ENCODE measurements at regions not wholly inside any gene's neighbourhood (a gene's known extent, or its start where the extent isn't known, plus 50 kb on each side); places are given as distances from the start of the nearest gene placed in this dataset.

- 0% methylated on average over 1 of the region's 1 CpG for WGBS (ENCODE audit: low lambda C conversion rate)
- H3K4me3 ChIP-seq (replicated peaks in 1 of 3; ENCODE audit: insufficient read depth in 1 of 3, low read depth in 2 of 3, low read length in 3 of 3), result no peak overlapping the region
- POLR2A ChIA-PET, result no interaction called here
- H3K36me3 ChIP-seq (replicated peaks in 1 of 2; ENCODE audit: control insufficient read depth in 1 of 2, insufficient read depth in 2 of 2, low read length in 2 of 2), result no peaks in the 10 kb centered on the region
- H2AFZ ChIP-seq (ENCODE audit: low read length), result no peak overlapping the region
- H3K79me2 ChIP-seq (ENCODE audit: insufficient read depth, low read length), result no peaks in the 10 kb centered on the region
- in situ Hi-C loops (cut with HindIII; ENCODE audit: extremely low pct_ligation_motif_present, low pct_unique_long_range_greater_than_20kb), result no loop called here
- ATAC-seq (no peak), DNase-seq (ENCODE audit: low spot score) (no peak), FAIRE-seq (no peak)
- CTCF ChIA-PET (ENCODE audit: low intra/inter-chr PET ratio, low total read pairs), result no interaction called here
- H3K4me1 ChIP-seq (ENCODE audit: insufficient read depth, low read length), result no peaks in the 10 kb centered on the region
- BruUV-seq (replicated peaks), result no TSS peak
- no peaks in the 10 kb centered on the region for H4K20me1 ChIP-seq (ENCODE audit: insufficient read depth, low read length)
- TF ChIP-seq, protein P1, sequence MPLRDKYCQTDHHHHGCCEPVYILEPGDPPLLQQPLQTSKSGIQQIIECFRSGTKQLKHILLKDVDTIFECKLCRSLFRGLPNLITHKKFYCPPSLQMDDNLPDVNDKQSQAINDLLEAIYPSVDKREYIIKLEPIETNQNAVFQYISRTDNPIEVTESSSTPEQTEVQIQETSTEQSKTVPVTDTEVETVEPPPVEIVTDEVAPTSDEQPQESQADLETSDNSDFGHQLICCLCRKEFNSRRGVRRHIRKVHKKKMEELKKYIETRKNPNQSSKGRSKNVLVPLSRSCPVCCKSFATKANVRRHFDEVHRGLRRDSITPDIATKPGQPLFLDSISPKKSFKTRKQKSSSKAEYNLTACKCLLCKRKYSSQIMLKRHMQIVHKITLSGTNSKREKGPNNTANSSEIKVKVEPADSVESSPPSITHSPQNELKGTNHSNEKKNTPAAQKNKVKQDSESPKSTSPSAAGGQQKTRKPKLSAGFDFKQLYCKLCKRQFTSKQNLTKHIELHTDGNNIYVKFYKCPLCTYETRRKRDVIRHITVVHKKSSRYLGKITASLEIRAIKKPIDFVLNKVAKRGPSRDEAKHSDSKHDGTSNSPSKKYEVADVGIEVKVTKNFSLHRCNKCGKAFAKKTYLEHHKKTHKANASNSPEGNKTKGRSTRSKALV (CRISPR knock-in tag; IDR thresholded peaks at IDR 0.05), result no peak
- no peak for TF ChIP-seq RARA (CRISPR knock-in tag; IDR thresholded peaks at IDR 0.05)
- no peak for TF ChIP-seq DR1 (CRISPR knock-in tag; IDR thresholded peaks at IDR 0.05)
- no peak for TF ChIP-seq FOSL2 (CRISPR knock-in tag; IDR thresholded peaks at IDR 0.05)
- TF ChIP-seq, protein P2, sequence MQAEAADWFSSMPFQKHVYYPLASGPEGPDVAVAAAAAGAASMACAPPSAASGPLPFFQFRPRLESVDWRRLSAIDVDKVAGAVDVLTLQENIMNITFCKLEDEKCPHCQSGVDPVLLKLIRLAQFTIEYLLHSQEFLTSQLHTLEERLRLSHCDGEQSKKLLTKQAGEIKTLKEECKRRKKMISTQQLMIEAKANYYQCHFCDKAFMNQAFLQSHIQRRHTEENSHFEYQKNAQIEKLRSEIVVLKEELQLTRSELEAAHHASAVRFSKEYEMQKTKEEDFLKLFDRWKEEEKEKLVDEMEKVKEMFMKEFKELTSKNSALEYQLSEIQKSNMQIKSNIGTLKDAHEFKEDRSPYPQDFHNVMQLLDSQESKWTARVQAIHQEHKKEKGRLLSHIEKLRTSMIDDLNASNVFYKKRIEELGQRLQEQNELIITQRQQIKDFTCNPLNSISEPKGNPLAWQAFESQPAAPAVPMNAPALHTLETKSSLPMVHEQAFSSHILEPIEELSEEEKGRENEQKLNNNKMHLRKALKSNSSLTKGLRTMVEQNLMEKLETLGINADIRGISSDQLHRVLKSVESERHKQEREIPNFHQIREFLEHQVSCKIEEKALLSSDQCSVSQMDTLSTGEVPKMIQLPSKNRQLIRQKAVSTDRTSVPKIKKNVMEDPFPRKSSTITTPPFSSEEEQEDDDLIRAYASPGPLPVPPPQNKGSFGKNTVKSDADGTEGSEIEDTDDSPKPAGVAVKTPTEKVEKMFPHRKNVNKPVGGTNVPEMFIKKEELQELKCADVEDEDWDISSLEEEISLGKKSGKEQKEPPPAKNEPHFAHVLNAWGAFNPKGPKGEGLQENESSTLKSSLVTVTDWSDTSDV (CRISPR knock-in tag; IDR thresholded peaks at IDR 0.05), result no peak
- TF ChIP-seq, protein P3, sequence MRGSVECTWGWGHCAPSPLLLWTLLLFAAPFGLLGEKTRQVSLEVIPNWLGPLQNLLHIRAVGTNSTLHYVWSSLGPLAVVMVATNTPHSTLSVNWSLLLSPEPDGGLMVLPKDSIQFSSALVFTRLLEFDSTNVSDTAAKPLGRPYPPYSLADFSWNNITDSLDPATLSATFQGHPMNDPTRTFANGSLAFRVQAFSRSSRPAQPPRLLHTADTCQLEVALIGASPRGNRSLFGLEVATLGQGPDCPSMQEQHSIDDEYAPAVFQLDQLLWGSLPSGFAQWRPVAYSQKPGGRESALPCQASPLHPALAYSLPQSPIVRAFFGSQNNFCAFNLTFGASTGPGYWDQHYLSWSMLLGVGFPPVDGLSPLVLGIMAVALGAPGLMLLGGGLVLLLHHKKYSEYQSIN (CRISPR knock-in tag; IDR thresholded peaks at IDR 0.05; ENCODE audit: borderline replicate concordance), result no peak
- no peak for TF ChIP-seq GPN1 (CRISPR knock-in tag; IDR thresholded peaks at IDR 0.05; ENCODE audit: borderline replicate concordance)
- TF ChIP-seq SP2 (CRISPR knock-in tag; IDR thresholded peaks at IDR 0.05), result no peak
- no peak for TF ChIP-seq TFDP2 (CRISPR knock-in tag; IDR thresholded peaks at IDR 0.05)
- no peaks in the 10 kb centered on the region for H3K9me3 ChIP-seq (ENCODE audit: low read length)
- H3K27me3 ChIP-seq (ENCODE audit: control insufficient read depth in 1 of 2, insufficient read depth in 2 of 2, low read length in 2 of 2), result peaks cover 0 to 5% of the 10 kb centered on the region in 2 experiments; a peak in 1 of 5 replicates
- no peak overlapping the region for H3K9ac ChIP-seq (ENCODE audit: insufficient read depth, low read depth, low read length)
- H3K4me2 ChIP-seq (ENCODE audit: low read depth, low read length), result no peak overlapping the region
- H3K27ac ChIP-seq (ENCODE audit: extremely low read length, insufficient read depth, low read length), result no peak overlapping the region
- intact Hi-C loops (cut with micrococcal nuclease; ENCODE audit: unreplicated experiment), result no loop called here
Measured at GRCh38 chr11:112626731-112627130, 334.5 kb upstream of the NCAM1 start.

Data from HepG2 (cell line).